GM21381 (cell line): ENCODE measurements at regions not wholly inside any gene's neighbourhood (a gene's known extent, or its start where the extent isn't known, plus 50 kb on each side); places are given as distances from the start of the nearest gene placed in this dataset.
A peak's percentile ranks its signal among the peaks of the same experiment; 100 is the strongest.
"Not testable (repeated sequence)": the region's sequence is repeated elsewhere in the genome, so short reads cannot be mapped to it uniquely, and the experiment has no call there.

ENCODE experiments used
- ATAC-seq: cut with Tn5 transposase; IDR thresholded peaks from one replicate; pipeline ENCODE4 v1.9.1; 2021; ENCODE audit warnings: mild to moderate bottlenecking, moderate library complexity; ENCODE audit not compliant: unreplicated experiment

DNA sequence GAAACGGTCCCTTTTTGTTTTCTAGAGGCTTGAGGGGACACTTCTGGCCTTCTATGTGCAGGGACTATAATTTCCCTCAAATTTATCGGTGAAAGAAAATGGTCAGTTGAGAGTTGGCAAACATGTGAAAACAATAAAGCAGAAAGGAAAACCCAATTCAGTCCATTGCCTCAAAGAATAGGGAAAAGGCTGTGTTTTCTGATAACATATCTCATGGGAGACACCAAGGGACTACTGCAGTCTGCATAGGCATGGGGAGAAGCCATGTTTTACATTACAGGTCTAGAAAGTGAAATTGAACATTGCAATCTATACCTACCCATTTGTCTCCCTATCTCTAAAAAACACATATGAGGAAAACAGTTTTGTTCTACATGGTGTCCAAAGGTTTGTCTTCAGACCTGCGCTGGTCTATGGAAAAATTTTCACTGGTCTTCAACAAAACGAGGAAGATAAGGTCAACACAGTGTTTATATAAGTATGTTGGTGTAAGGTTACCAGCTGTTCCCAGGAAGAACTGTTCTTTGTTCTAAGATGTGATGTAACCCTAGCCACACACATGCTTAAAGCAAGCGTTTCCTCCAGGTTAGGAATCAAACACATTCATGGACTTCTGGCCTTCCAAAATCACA lies 179.7 kb downstream of the MREG start:
- no peak for ATAC-seq

- no peak for ATAC-seq
Observed at GRCh38 chr2:215832791-215833190, 180.6 kb downstream of the MREG start.

- ATAC-seq: peak; percentile 66
Observed at GRCh38 chr2:215831296-215831913, 181.9 kb downstream of the MREG start.

DNA sequence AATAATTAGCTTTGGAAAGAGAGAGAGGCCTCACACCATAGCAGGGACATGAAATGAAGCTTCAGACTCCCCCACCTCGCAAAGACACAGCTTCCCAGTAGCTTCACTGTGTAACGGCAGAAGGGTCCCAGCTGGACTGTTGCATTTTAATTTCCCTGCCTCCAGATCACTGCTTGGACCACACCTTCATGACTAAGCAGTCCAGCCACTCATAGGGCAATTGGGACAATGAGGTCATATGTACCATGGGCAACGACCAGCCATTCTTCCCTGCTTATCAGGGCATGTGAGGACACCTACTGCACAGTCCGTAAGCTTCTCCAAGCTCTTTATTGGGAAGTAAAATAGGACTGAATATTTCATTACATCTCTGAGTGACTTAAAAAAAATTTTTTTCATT lies 183.0 kb downstream of the MREG start:
- no peak for ATAC-seq

DNA sequence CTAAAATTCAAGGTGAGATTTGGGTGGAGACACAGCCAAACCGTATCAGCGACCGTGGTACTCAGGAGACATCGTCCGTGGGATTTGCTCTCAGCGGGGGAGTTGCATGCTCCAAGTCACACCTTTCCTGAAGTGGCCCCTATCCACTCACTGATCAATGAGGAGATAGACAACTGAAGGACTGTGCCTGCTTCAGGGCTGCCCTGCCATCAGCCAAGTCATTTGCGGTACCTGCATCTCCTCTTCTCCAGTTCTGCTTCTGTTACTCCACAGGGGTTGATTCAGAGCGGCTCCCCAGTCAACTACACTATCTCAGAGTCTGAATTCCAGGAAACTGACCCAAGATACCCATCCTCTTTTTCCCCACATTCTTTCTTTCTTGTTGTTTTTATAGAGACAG lies 184.1 kb downstream of the MREG start:
- ATAC-seq: no peak

- ATAC-seq: peak; percentile 79
Observed at GRCh38 chr2:215828528-215829184, 184.7 kb downstream of the MREG start.

DNA sequence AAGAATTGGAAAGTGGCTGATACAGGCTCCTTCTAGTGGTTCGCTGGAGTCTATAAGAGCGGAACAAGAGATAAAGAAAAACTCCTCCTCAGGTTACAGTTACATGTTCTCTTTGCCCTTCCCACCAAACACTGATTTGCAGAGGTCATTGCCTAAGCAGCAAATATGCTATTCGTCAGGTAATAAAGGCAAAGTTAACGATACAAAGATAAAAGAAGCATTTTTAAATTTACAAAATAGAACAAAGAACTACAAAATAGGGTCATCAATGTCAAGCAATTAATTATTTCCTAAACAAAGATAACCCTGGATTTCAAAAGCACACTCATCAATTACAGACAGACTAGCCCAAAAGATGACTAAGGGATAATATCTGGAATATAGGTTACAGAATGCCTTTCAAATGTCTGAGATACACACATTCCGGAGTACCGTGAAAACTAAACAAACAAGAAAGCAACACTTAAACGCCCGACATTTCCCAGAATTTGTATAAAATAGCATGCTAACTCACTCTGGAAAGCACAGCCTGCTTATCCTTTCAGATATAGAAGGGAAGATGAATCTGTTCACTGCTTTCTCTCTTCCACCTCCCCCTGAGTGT lies 186.4 kb downstream of the MREG start:
- no peak for ATAC-seq

- ATAC-seq: no peak
Observed at GRCh38 chr2:215826376-215826775, 187.0 kb downstream of the MREG start.

DNA sequence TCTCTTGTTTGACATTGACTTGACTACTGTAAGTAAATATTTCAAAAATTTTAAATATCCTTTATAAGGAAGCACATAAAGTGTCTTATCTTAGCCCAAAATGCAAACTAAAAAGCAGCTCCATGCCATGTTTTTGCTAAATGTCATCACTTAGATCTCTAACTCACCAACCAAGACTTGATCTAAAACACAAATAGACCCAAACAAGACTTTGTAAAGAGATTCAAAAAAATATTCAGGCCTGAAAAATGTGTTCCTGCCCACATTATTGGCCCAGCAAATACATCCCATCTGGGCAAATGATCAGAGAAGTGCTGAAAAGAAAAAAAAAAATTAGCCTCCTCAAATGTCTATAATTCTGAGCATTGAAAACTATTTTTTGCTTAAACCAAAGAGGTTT lies 187.6 kb downstream of the MREG start:
- ATAC-seq: no peak

DNA sequence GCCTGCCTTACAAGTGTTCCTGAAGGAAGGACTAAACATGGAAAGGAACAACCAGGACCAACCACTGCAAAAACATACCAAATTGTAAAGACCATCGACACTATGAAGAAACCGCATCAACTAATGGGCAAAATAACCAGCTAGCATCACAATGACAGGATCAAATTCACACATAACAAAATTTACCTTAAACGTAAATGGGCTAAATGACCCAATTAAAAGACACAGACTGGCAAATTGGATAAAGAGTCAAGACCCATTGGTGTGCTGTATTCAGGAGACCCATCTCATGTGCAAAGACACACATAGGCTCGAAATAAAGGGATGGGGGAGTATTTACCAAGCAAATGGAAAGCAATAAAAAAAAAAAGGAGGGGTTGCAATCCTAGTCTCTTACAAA lies 192.1 kb downstream of the MREG start:
- ATAC-seq: not testable (repeated sequence)

DNA sequence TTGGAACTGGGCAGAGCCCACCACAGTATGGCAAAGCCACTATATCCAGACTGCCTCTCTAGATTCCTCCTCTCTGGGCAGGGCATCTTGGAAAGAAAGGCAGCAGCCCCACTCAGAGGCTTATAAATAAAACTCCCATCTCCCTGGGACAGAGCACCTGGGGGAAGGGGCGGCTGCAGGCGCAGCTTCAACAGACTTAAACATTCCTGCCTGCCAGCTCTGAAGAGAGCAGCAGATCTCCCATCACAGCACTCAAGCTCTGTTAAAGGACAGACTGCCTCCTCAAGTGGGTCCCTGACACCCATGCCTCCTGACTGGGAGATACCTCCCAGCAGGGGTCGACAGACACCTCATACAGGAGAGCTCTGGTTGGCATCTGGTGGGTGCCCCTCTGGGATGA lies 193.6 kb downstream of the MREG start:
- not testable (repeated sequence) for ATAC-seq

DNA sequence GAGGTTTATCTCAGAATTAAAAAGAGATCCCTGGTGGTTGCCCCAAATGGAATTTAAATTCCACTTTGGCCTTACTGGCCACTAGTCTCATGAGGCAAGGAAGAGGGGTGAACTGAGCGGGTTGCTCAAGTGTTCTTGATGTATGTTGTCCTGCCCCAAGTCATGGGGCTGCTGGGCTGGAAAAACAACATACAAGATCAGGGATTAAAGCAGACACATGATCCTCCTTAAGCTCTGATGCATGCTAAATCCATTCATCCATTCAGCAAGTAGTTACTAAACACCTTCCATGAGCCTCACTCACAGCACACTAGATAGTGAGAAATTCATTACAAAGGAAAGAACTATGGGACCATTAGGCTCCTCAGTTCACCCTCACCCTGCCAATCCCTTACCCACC lies 196.3 kb downstream of the MREG start:
- no peak for ATAC-seq

- ATAC-seq: no peak
Observed at GRCh38 chr2:215816424-215816823, 196.9 kb downstream of the MREG start.

- no peak for ATAC-seq
Observed at GRCh38 chr2:215815960-215816359, 197.4 kb downstream of the MREG start.

- no peak for ATAC-seq
Observed at GRCh38 chr2:215812966-215813365, 200.4 kb downstream of the MREG start.

GRCh38 chr2:215811409-215812345 lies 201.7 kb downstream of the MREG start:
- peak; percentile 96 for ATAC-seq

DNA sequence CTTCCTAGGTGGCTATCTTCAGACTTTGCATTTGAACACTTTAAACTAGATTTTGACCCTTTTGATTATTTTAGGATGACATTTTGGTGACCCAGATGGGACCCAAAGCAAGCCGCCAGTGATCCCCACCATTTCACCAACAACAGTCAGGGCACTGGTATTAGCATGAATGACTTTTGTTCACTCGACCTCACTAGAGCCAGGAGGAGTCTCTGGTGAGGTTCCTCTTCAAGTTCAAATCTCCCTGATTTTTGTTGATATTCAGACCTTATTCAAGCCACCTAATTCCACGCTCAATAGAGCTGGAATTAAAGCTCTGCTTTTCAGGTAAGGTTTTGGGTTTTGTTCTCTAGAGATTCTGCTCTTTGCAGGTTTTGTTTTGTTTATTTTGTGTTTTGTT lies 202.3 kb downstream of the MREG start:
- ATAC-seq: peak; percentile 28

- ATAC-seq: no peak
Observed at GRCh38 chr2:215808996-215809395, 204.4 kb downstream of the MREG start.

- no peak for ATAC-seq
Observed at GRCh38 chr2:215808194-215808593, 205.2 kb downstream of the MREG start.

GRCh38 chr2:215805493-215805892 lies 207.9 kb downstream of the MREG start:
- ATAC-seq: no peak

DNA sequence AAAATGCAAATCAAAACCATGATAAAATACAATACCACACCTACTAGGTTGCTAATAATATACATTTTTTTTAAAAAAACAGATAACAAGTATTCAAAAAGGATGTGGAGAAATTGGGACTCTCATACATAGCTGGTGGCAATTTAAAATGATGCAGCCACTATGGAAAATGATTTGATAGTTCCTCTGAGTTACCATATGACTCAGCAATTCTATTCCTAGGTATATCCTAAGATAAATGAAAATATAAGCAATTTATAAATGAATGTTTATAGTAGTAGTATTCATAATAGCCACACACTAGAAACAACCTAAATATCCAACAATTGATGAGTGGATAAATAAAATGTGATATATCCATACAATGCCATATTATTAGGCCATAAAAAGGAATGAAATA lies 210.2 kb downstream of the MREG start:
- ATAC-seq: no peak
